CD14-positive monocyte (primary cell): ENCODE measurements at regions not wholly inside any gene's neighbourhood (a gene's known extent, or its start where the extent isn't known, plus 50 kb on each side); places are given as distances from the start of the nearest gene placed in this dataset.

ENCODE experiments used
- DNase-seq, 3 donors: peaks; one replicate each; pipeline ENCODE4 v3.0.0-alpha.2; 2011 to 2022
- H2AFZ ChIP-seq: 2 replicates; pipeline ENCODE4 v1.6.0; 2012; ENCODE audit warnings: mild to moderate bottlenecking, low read depth, low read length, inconsistent platforms; ENCODE audit not compliant: insufficient read depth, poor library complexity, severe bottlenecking
- H3K27ac ChIP-seq, 2 donors: 1 replicate in 1 of 2; 2 replicates in 1 of 2; pipeline ENCODE4 v1.5.1; 2012 to 2013; ENCODE audit warnings: low read length in 2 of 2, control low read depth in 1 of 2, inconsistent platforms in 1 of 2, low read depth in 1 of 2, mild to moderate bottlenecking in 1 of 2
- H3K27me3 ChIP-seq, 2 donors: one replicate each; pipeline versions ENCODE4 v1.6.0 to v1.6.1; 2011 to 2013; ENCODE audit warnings: low read length in 2 of 2; ENCODE audit not compliant: control insufficient read depth in 2 of 2, insufficient read depth in 2 of 2
- H3K36me3 ChIP-seq, 2 donors: replicated peaks in 1 of 2; 1 replicate in 1 of 2; 2 replicates in 1 of 2; pipeline versions ENCODE4 v1.5.1 to v1.6.1; 2012 to 2013; ENCODE audit warnings: low read length in 2 of 2, control low read depth in 1 of 2, inconsistent platforms in 1 of 2, mild to moderate bottlenecking in 1 of 2; ENCODE audit not compliant: insufficient read depth in 2 of 2, control insufficient read depth in 1 of 2
- H3K4me1 ChIP-seq, 2 donors: 1 replicate in 1 of 2; 2 replicates in 1 of 2; pipeline versions ENCODE4 v1.5.1 to v1.6.1; 2012 to 2013; ENCODE audit warnings: low read length in 2 of 2, control low read depth in 1 of 2, inconsistent platforms in 1 of 2, mild to moderate bottlenecking in 1 of 2, moderate library complexity in 1 of 2; ENCODE audit not compliant: insufficient read depth in 2 of 2, control insufficient read depth in 1 of 2
- H3K4me2 ChIP-seq: replicated peaks from 2 replicates; pipeline ENCODE3; 2012; ENCODE audit warnings: low read length, moderate library complexity, mild to moderate bottlenecking; ENCODE audit not compliant: poor library complexity, severe bottlenecking; ENCODE audit errors: extremely low read depth
- H3K4me3 ChIP-seq, 3 experiments: fragments of 200-600 bp in 1 of 3; sonication (generic) in 1 of 3; replicated peaks in 1 of 3; 1 replicate in 2 of 3; 2 replicates in 1 of 3; pipeline ENCODE4 v1.5.1; 2011 to 2013; ENCODE audit warnings: low read length in 3 of 3, mild to moderate bottlenecking in 3 of 3, control low read depth in 2 of 3, low read depth in 2 of 3, inconsistent platforms in 1 of 3, moderate library complexity in 1 of 3
- H3K79me2 ChIP-seq: 2 replicates; pipeline ENCODE4 v1.6.0; 2012; ENCODE audit warnings: mild to moderate bottlenecking, control low read depth, inconsistent platforms, low read length, moderate library complexity; ENCODE audit not compliant: insufficient read depth
- H3K9ac ChIP-seq: 2 replicates; pipeline ENCODE4 v1.6.0; 2017; ENCODE audit warnings: low read length, mild to moderate bottlenecking; ENCODE audit not compliant: insufficient read depth, poor library complexity, severe bottlenecking
- H3K9me3 ChIP-seq, 2 donors: replicated peaks in 1 of 2; 1 replicate in 1 of 2; 2 replicates in 1 of 2; pipeline versions ENCODE4 v1.5.1 to v1.6.1; 2012 to 2013; ENCODE audit warnings: low read length in 2 of 2, control low read depth in 1 of 2; ENCODE audit not compliant: control insufficient read depth in 1 of 2, insufficient read depth in 1 of 2
- H4K20me1 ChIP-seq: 2 replicates; pipeline ENCODE4 v1.6.0; 2012; ENCODE audit warnings: mild to moderate bottlenecking, low read length, control low read depth, moderate library complexity; ENCODE audit not compliant: insufficient read depth
- H3K27ac Mint-ChIP-seq, 7 donors: one replicate each; pipeline ENCODE4 v1.8.0; 2020; ENCODE audit warnings: mild to moderate bottlenecking in 7 of 7, mixed read lengths in 7 of 7, moderate library complexity in 6 of 7, inconsistent platforms in 2 of 7
- H3K27me3 Mint-ChIP-seq, 3 donors: one replicate each; pipeline ENCODE4 v1.8.0; 2021 to 2022; ENCODE audit warnings: low read depth in 3 of 3, mild to moderate bottlenecking in 3 of 3, mixed read lengths in 3 of 3, moderate library complexity in 3 of 3, inconsistent platforms in 1 of 3
- H3K36me3 Mint-ChIP-seq, 2 donors: one replicate each; pipeline ENCODE4 v1.8.0; 2020; ENCODE audit warnings: mixed read lengths in 2 of 2, inconsistent platforms in 1 of 2, mild to moderate bottlenecking in 1 of 2
- H3K4me1 Mint-ChIP-seq: one replicate; pipeline ENCODE4 v1.8.0; 2020; ENCODE audit warnings: mild to moderate bottlenecking, mixed read lengths
- H3K4me3 Mint-ChIP-seq, 2 donors: one replicate each; pipeline ENCODE4 v1.8.0; 2020; ENCODE audit warnings: mild to moderate bottlenecking in 2 of 2, mixed read lengths in 2 of 2, moderate library complexity in 1 of 2
- H3K9me3 Mint-ChIP-seq, 7 donors: one replicate each; pipeline ENCODE4 v1.8.0; 2020 to 2022; ENCODE audit warnings: mixed read lengths in 7 of 7, mild to moderate bottlenecking in 6 of 7, moderate library complexity in 6 of 7, inconsistent platforms in 2 of 7
- CTCF ChIP-seq: fragments of 200-600 bp; IDR thresholded peaks from one replicate; pipeline ENCODE4 v1.8.0; 2022; ENCODE audit warnings: antibody characterized with exemption, mild to moderate bottlenecking
- WGBS: methylation state at CpG from one replicate; pipeline ENCODE4 v1.1.5; 2013; ENCODE audit warnings: missing lambda C conversion rate; ENCODE audit not compliant: insufficient coverage; 5-methylcytosine and 5-hydroxymethylcytosine counted together
- intact Hi-C, 2 donors: fragments of 100-400 bp; cut with micrococcal nuclease; formaldehyde crosslinking; loops; one replicate each; pipeline versions ENCODE4 v1.15.0 to v1.15.1; 2023

- intact Hi-C loops = no loop called here
- Histone ChIP-seq H3K36me3 (no peaks in the 10 kb centered on the region), H3K9me3 (no peaks in the 10 kb centered on the region), H3K4me3 (no peak overlapping the region), H3K4me1 (no peaks in the 10 kb centered on the region), H2AFZ (no peak overlapping the region), H4K20me1 (no peaks in the 10 kb centered on the region), H3K9ac (no peak overlapping the region), H3K27me3 (peaks cover 0 to under 1% of the 10 kb centered on the region in 2 donors), H3K4me2 (no peak overlapping the region), H3K27ac (no peak overlapping the region), H3K79me2 (no peaks in the 10 kb centered on the region)
- H3K9me3 Mint-ChIP-seq = no peaks in the 10 kb centered on the region
- H3K4me3 Mint-ChIP-seq = no peak overlapping the region
- TF ChIP-seq CTCF = peak; percentile 30
- WGBS = no CpG with 5 or more reads among the region's 4 CpGs
- H3K36me3 Mint-ChIP-seq = no peaks in the 10 kb centered on the region
- H3K4me1 Mint-ChIP-seq = no peaks in the 10 kb centered on the region
- no peak overlapping the region for H3K27ac Mint-ChIP-seq
- H3K27me3 Mint-ChIP-seq = peaks cover 2 to 8% (median 3%) of the 10 kb centered on the region in 3 donors
- peak in 1 of 3 donors; percentile 13 for DNase-seq
Observed at GRCh38 chr2:38465789-38466127, 88.7 kb upstream of the ATL2 start.

GRCh38 chr2:38464971-38465788 lies 88.1 kb upstream of the ATL2 start:
- Histone ChIP-seq H3K79me2 (no peaks in the 10 kb centered on the region), H4K20me1 (no peaks in the 10 kb centered on the region), H3K4me1 (no peaks in the 10 kb centered on the region), H3K9me3 (no peaks in the 10 kb centered on the region), H3K27me3 (no peaks in the 10 kb centered on the region), H3K4me2 (no peak overlapping the region), H3K27ac (no peak overlapping the region), H3K36me3 (no peaks in the 10 kb centered on the region), H3K4me3 (no peak overlapping the region), H3K9ac (no peak overlapping the region), H2AFZ (no peak overlapping the region)
- no peaks in the 10 kb centered on the region for H3K9me3 Mint-ChIP-seq
- peaks cover 2 to 8% (median 3%) of the 10 kb centered on the region in 3 donors for H3K27me3 Mint-ChIP-seq
- WGBS = 96% methylated on average over 7 of the region's 9 CpGs
- intact Hi-C loops = no loop called here
- no peak overlapping the region for H3K4me3 Mint-ChIP-seq
- H3K36me3 Mint-ChIP-seq = no peaks in the 10 kb centered on the region
- H3K4me1 Mint-ChIP-seq = no peaks in the 10 kb centered on the region
- TF ChIP-seq CTCF = no peak
- H3K27ac Mint-ChIP-seq = no peak overlapping the region
- no peak for DNase-seq
